IMR-90 (cell line): ENCODE measurements at regions not wholly inside any gene's neighbourhood (a gene's known extent, or its start where the extent isn't known, plus 50 kb on each side); places are given as distances from the start of the nearest gene placed in this dataset.

ENCODE experiments used
- ATAC-seq: fragments of 200-7000 bp; cut with Tn5 transposase; 2 replicates; pipeline ENCODE4 v1.9.1; 2020; ENCODE audit warnings: low read depth, mild to moderate bottlenecking, moderate library complexity
- BruUV-seq: library from RNA; stranded (reverse); fragments of 400-500 nt; replicated peaks from 2 replicates; lab custom pipeline; 2021; lab: Mats Ljungman, UMichigan
- CTCF ChIA-PET: fragments of 300-600 bp; formaldehyde crosslinking; extraction: SDS; loops from one replicate; lab custom pipeline; 2021; ENCODE audit warnings: antibody characterized with exemption; lab: Yijun Ruan, JAX
- POLR2A ChIA-PET: fragments of 300-600 bp; sonication (Branson Sonifier 250); formaldehyde crosslinking; loops from one replicate; lab custom pipeline; 2022; ENCODE audit warnings: antibody characterized with exemption; ENCODE audit not compliant: unreplicated experiment; lab: Charles Lee
- DNase-seq: peaks from one replicate; pipeline ENCODE4 v3.0.0; 2013
- H2AFZ ChIP-seq: replicated peaks from 2 replicates; pipeline ENCODE3; 2013; ENCODE audit warnings: low read length, mild to moderate bottlenecking; ENCODE audit not compliant: poor library complexity
- H2AK5ac ChIP-seq: 2 replicates; pipeline ENCODE4 v1.6.1; 2013; ENCODE audit warnings: low read depth, low read length, inconsistent platforms
- H2AK9ac ChIP-seq: replicated peaks from 2 replicates; pipeline ENCODE3; 2013; ENCODE audit warnings: mild to moderate bottlenecking, low read depth, low read length, moderate library complexity; ENCODE audit not compliant: poor library complexity
- H2BK120ac ChIP-seq: 2 replicates; pipeline ENCODE4 v1.6.1; 2013; ENCODE audit warnings: low read depth, low read length, inconsistent platforms
- H2BK15ac ChIP-seq: 3 replicates; pipeline ENCODE4 v1.6.1; 2013; ENCODE audit warnings: low read depth, low read length, inconsistent platforms
- H2BK20ac ChIP-seq: 2 replicates; pipeline ENCODE4 v1.6.1; 2013; ENCODE audit warnings: low read depth, mild to moderate bottlenecking, inconsistent platforms, low read length, moderate library complexity
- H2BK5ac ChIP-seq: 2 replicates; pipeline ENCODE4 v1.6.1; 2013; ENCODE audit warnings: mild to moderate bottlenecking, low read depth, low read length, inconsistent platforms; ENCODE audit not compliant: poor library complexity, severe bottlenecking
- H3K14ac ChIP-seq: replicated peaks from 2 replicates; pipeline ENCODE4 v1.6.1; 2013; ENCODE audit warnings: low read depth, low read length, inconsistent platforms
- H3K18ac ChIP-seq: 2 replicates; pipeline ENCODE4 v1.6.1; 2013; ENCODE audit warnings: low read depth, low read length, control low read depth
- H3K23ac ChIP-seq: 2 replicates; pipeline ENCODE4 v1.6.1; 2013; ENCODE audit warnings: low read depth, low read length, inconsistent platforms
- H3K27ac ChIP-seq: 2 replicates; pipeline ENCODE4 v1.5.1; 2013; ENCODE audit warnings: mild to moderate bottlenecking, control low read depth, low read length; ENCODE audit not compliant: insufficient read depth
- H3K27me3 ChIP-seq: 2 replicates; pipeline ENCODE4 v1.6.1; 2013; ENCODE audit warnings: low read length; ENCODE audit not compliant: control insufficient read depth, insufficient read depth
- H3K36me3 ChIP-seq: 2 replicates; pipeline ENCODE4 v1.6.1; 2013; ENCODE audit warnings: low read length, mixed read lengths; ENCODE audit not compliant: control insufficient read depth, insufficient read depth
- H3K4ac ChIP-seq: 2 replicates; pipeline ENCODE4 v1.6.1; 2013; ENCODE audit warnings: low read depth, low read length, inconsistent platforms
- H3K4me1 ChIP-seq: 2 replicates; pipeline ENCODE4 v1.6.1; 2013; ENCODE audit warnings: low read length, mixed read lengths; ENCODE audit not compliant: control insufficient read depth, insufficient read depth
- H3K4me2 ChIP-seq: 2 replicates; pipeline ENCODE4 v1.6.1; 2013; ENCODE audit warnings: low read depth, mild to moderate bottlenecking, control low read depth, low read length, moderate library complexity
- H3K4me3 ChIP-seq: 2 replicates; pipeline ENCODE4 v1.5.1; 2013; ENCODE audit warnings: low read depth, mild to moderate bottlenecking, control low read depth, low read length, moderate library complexity; ENCODE audit not compliant: insufficient read depth
- H3K56ac ChIP-seq: 2 replicates; pipeline ENCODE4 v1.6.1; 2013; ENCODE audit warnings: low read length, inconsistent platforms; ENCODE audit not compliant: insufficient read depth; ENCODE audit errors: extremely low read depth
- H3K79me1 ChIP-seq, 2 experiments: 2 replicates each; pipeline ENCODE4 v1.6.1; 2013; ENCODE audit warnings: low read length in 2 of 2, inconsistent platforms in 1 of 2, low read depth in 1 of 2
- H3K9ac ChIP-seq: 2 replicates; pipeline ENCODE4 v1.6.1; 2013; ENCODE audit warnings: low read depth, low read length, control low read depth
- H3K9me1 ChIP-seq: 2 replicates; pipeline ENCODE4 v1.6.1; 2013; ENCODE audit warnings: low read length, inconsistent platforms; ENCODE audit not compliant: insufficient read depth
- H3K9me3 ChIP-seq: 2 replicates; pipeline ENCODE4 v1.6.1; 2013; ENCODE audit warnings: low read length; ENCODE audit not compliant: control insufficient read depth, insufficient read depth
- H4K20me1 ChIP-seq: 2 replicates; pipeline ENCODE4 v1.6.1; 2013; ENCODE audit warnings: low read length, inconsistent platforms; ENCODE audit not compliant: insufficient read depth
- H4K5ac ChIP-seq: 2 replicates; pipeline ENCODE4 v1.6.1; 2013; ENCODE audit warnings: mild to moderate bottlenecking, low read depth, low read length, control low read depth
- H4K8ac ChIP-seq, 2 experiments: 2 replicates each; pipeline ENCODE4 v1.6.1; 2013; ENCODE audit warnings: low read depth in 2 of 2, low read length in 2 of 2, control low read depth in 1 of 2, inconsistent platforms in 1 of 2
- H4K91ac ChIP-seq: 2 replicates; pipeline ENCODE4 v1.6.1; 2013; ENCODE audit warnings: low read depth, low read length, inconsistent platforms; ENCODE audit not compliant: insufficient read depth
- BHLHE40 ChIP-seq: fragments of 150-350 bp; IDR thresholded peaks from 2 replicates; pipeline ENCODE4 v1.6.1; 2016; ENCODE audit warnings: mild to moderate bottlenecking, low read depth, low read length
- NFE2L2 ChIP-seq: fragments of 150-350 bp; IDR thresholded peaks from 2 replicates; pipeline ENCODE4 v1.6.1; 2016; ENCODE audit warnings: low read depth, mild to moderate bottlenecking, low read length
- RCOR1 ChIP-seq: IDR thresholded peaks from 2 replicates; pipeline ENCODE4 v1.6.1; 2012; ENCODE audit warnings: mild to moderate bottlenecking, low read length, improper control_type of control experiment; ENCODE audit not compliant: insufficient replicate concordance
- WGBS, 2 experiments: methylation state at CpG; one replicate each; pipeline versions ENCODE4 v1.1.5 to v1.1.7; 2013; ENCODE audit warnings: missing lambda C conversion rate in 2 of 2; ENCODE audit not compliant: insufficient read length in 1 of 2; ENCODE audit errors: extremely low coverage in 2 of 2; 5-methylcytosine and 5-hydroxymethylcytosine counted together
- dilution Hi-C: fragments of 300-500 bp; cut with HindIII; formaldehyde crosslinking; loops from one replicate; pipeline ENCODE4 v1.14.3; 2018; ENCODE audit warnings: low sequenced_read_pairs; ENCODE audit not compliant: unreplicated experiment
- in situ Hi-C: fragments of 300-500 bp; cut with MboI; formaldehyde crosslinking; loops from 3 replicates; pipeline ENCODE4 v1.14.3; 2019; ENCODE audit warnings: low sequenced_read_pairs, inconsistent platforms, mixed read lengths
- intact Hi-C: fragments of 100-400 bp; cut with micrococcal nuclease; formaldehyde crosslinking; loops from 2 replicates; pipeline ENCODE4 v1.10.0; 2022

DNA sequence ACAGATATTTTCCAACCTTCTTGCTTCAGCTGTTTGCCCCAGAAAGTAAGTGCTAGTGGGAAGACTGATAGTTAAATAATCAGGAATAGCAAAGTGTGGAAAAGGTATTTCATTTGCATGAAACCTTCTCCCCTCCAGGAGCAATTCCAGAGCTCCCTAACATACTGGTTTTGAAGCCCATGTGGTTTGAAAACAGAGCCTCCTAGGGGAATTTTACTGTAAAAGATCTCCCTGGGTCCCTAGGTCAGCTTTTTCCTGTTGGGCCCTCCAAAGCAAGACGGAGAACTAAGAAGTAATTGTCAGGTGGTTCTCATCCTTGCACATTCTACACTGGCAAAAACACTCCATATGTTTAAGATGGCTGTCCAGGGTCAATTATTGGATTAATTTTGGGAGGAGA, 218.7 kb upstream of the FOXD3 start:
- Histone ChIP-seq H3K14ac (no peak overlapping the region), H3K4ac (no peak overlapping the region), H2BK20ac (no peak overlapping the region), H3K9ac (no peak overlapping the region), H3K9me3 (no peaks in the 10 kb centered on the region), H2AK5ac (no peak overlapping the region), H3K27ac (no peak overlapping the region), H4K20me1 (no peaks in the 10 kb centered on the region), H2BK15ac (no peak overlapping the region), H2BK120ac (no peak overlapping the region), H4K8ac (no peak overlapping the region), H2AFZ (no peak overlapping the region), H4K5ac (no peak overlapping the region), H2BK5ac (no peak overlapping the region), H3K4me1 (no peaks in the 10 kb centered on the region), H3K23ac (no peak overlapping the region), H4K91ac (no peak overlapping the region), H3K18ac (no peak overlapping the region), H2AK9ac (no peak overlapping the region), H3K27me3 (no peaks in the 10 kb centered on the region), H3K9me1 (no peaks in the 10 kb centered on the region), H3K36me3 (no peaks in the 10 kb centered on the region), H3K4me3 (no peak overlapping the region), H3K56ac (no peak overlapping the region), H3K4me2 (no peak overlapping the region), H3K79me1 (no peaks in the 10 kb centered on the region)
- in situ Hi-C loops, result no loop called here
- ChIA-PET CTCF (no interaction called here), POLR2A (no interaction called here)
- no peak for ATAC-seq
- DNase-seq, result no peak
- dilution Hi-C loops, result no loop called here
- intact Hi-C loops, result no loop called here
- no TSS peak for BruUV-seq
- no CpG with 5 or more reads among the region's 1 CpG for WGBS, 2 experiments
- TF ChIP-seq NFE2L2, result no peak
- TF ChIP-seq BHLHE40, result no peak
- no peak for TF ChIP-seq RCOR1
